ENCODE measurements at regions not wholly inside any gene's neighbourhood (a gene's known extent, or its start where the extent isn't known, plus 50 kb on each side); places are given as distances from the start of the nearest gene placed in this dataset.

- TF ChIP-seq CTCF (conservative IDR thresholded peaks at IDR 0.05), result no peak
- no peak for TF ChIP-seq ZFX (IDR thresholded peaks at IDR 0.05)
These were observed 188.7 kb upstream of the GSE1 start for GRCh38 chr16:85424260-85425073.

All from C4-2B (cell line).